HL-60 (cell line): ENCODE measurements at regions not wholly inside any gene's neighbourhood (a gene's known extent, or its start where the extent isn't known, plus 50 kb on each side); places are given as distances from the start of the nearest gene placed in this dataset.

Experiments used
- GABPA ChIP-seq: IDR thresholded peaks from 2 replicates; pipeline ENCODE4 v1.6.1; 2012; ENCODE audit warnings: low read depth
- POLR2AphosphoS5 ChIP-seq: IDR thresholded peaks from 2 replicates; pipeline ENCODE4 v1.6.1; 2012; ENCODE audit warnings: low read depth
- TF ChIP-seq, protein P1 (sequence below): IDR thresholded peaks from one replicate; pipeline ENCODE4 v1.5.1; 2011; ENCODE audit warnings: low read length, control low read depth, inconsistent platforms; ENCODE audit not compliant: insufficient read depth
- TF ChIP-seq, protein P2 (sequence below): IDR thresholded peaks from 2 replicates; pipeline ENCODE4 v1.6.1; 2012; ENCODE audit warnings: low read depth; ENCODE audit not compliant: insufficient replicate concordance

DNA sequence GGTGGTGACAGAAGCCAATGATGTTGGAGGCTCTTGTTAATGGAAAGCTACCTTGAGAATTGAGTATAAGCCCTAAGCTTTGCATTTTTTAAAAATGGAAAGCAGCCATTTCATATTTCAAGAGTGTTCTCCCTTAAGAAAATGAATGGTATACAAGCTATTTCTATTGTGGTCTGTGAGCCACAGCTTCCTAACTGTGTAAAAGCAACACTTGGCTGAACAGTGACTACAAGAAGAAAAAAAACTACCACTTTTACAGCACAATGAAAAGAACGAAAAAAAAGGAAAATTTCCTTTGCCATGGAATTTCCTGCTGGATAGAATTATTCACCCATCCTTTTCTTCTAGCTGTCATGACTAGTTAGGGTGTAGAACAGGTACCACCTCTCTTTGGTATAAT, 397.1 kb upstream of the BTBD3 start:
- TF ChIP-seq, protein P1, sequence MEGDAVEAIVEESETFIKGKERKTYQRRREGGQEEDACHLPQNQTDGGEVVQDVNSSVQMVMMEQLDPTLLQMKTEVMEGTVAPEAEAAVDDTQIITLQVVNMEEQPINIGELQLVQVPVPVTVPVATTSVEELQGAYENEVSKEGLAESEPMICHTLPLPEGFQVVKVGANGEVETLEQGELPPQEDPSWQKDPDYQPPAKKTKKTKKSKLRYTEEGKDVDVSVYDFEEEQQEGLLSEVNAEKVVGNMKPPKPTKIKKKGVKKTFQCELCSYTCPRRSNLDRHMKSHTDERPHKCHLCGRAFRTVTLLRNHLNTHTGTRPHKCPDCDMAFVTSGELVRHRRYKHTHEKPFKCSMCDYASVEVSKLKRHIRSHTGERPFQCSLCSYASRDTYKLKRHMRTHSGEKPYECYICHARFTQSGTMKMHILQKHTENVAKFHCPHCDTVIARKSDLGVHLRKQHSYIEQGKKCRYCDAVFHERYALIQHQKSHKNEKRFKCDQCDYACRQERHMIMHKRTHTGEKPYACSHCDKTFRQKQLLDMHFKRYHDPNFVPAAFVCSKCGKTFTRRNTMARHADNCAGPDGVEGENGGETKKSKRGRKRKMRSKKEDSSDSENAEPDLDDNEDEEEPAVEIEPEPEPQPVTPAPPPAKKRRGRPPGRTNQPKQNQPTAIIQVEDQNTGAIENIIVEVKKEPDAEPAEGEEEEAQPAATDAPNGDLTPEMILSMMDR: no peak
- TF ChIP-seq POLR2AphosphoS5: no peak
- no peak for TF ChIP-seq GABPA
- TF ChIP-seq, protein P2, sequence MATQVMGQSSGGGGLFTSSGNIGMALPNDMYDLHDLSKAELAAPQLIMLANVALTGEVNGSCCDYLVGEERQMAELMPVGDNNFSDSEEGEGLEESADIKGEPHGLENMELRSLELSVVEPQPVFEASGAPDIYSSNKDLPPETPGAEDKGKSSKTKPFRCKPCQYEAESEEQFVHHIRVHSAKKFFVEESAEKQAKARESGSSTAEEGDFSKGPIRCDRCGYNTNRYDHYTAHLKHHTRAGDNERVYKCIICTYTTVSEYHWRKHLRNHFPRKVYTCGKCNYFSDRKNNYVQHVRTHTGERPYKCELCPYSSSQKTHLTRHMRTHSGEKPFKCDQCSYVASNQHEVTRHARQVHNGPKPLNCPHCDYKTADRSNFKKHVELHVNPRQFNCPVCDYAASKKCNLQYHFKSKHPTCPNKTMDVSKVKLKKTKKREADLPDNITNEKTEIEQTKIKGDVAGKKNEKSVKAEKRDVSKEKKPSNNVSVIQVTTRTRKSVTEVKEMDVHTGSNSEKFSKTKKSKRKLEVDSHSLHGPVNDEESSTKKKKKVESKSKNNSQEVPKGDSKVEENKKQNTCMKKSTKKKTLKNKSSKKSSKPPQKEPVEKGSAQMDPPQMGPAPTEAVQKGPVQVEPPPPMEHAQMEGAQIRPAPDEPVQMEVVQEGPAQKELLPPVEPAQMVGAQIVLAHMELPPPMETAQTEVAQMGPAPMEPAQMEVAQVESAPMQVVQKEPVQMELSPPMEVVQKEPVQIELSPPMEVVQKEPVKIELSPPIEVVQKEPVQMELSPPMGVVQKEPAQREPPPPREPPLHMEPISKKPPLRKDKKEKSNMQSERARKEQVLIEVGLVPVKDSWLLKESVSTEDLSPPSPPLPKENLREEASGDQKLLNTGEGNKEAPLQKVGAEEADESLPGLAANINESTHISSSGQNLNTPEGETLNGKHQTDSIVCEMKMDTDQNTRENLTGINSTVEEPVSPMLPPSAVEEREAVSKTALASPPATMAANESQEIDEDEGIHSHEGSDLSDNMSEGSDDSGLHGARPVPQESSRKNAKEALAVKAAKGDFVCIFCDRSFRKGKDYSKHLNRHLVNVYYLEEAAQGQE: no peak
